B cell (primary cell): ENCODE measurements at regions not wholly inside any gene's neighbourhood (a gene's known extent, or its start where the extent isn't known, plus 50 kb on each side); places are given as distances from the start of the nearest gene placed in this dataset.

Experiments
- ATAC-seq: fragments of 200-7000 bp; cut with Tn5 transposase; one replicate; pipeline ENCODE4 v1.10.0; 2021; ENCODE audit warnings: low read depth, mild to moderate bottlenecking, moderate number of reproducible peaks, moderate library complexity
- CTCF ChIA-PET: fragments of 350-600 bp; sonication (Branson Sonifier 250); formaldehyde crosslinking; loops from one replicate; lab custom pipeline; 2021; ENCODE audit warnings: antibody characterized with exemption, inconsistent platforms; lab: Charles Lee
- POLR2A ChIA-PET: fragments of 350-600 bp; sonication (Branson Sonifier 250); formaldehyde crosslinking; loops from one replicate; lab custom pipeline; 2021; ENCODE audit warnings: antibody characterized with exemption; lab: Charles Lee
- DNase-seq: peaks from one replicate; pipeline ENCODE4 v3.0.0; 2013
- H2AFZ ChIP-seq: 2 replicates; pipeline ENCODE4 v1.6.1; 2012; ENCODE audit warnings: mild to moderate bottlenecking, low read depth, low read length; ENCODE audit not compliant: insufficient read depth, poor library complexity, severe bottlenecking
- H3K27ac ChIP-seq, 2 donors: 1 replicate in 1 of 2; 2 replicates in 1 of 2; pipeline ENCODE4 v1.5.1; 2012 to 2013; ENCODE audit warnings: low read length in 2 of 2, mild to moderate bottlenecking in 2 of 2, moderate library complexity in 1 of 2
- H3K27me3 ChIP-seq, 4 experiments: fragments of 200-600 bp in 1 of 4; sonication (generic) in 1 of 4; replicated peaks in 1 of 4; 1 replicate in 2 of 4; 2 replicates in 2 of 4; pipeline versions ENCODE4 v1.6.1 to v1.7.0; 2013 to 2016; ENCODE audit warnings: low read length in 3 of 4, mild to moderate bottlenecking in 2 of 4, mixed read lengths in 1 of 4, moderate library complexity in 1 of 4; ENCODE audit not compliant: insufficient read depth in 4 of 4, control insufficient read depth in 3 of 4; ENCODE audit errors: control extremely low read depth in 1 of 4
- H3K36me3 ChIP-seq, 2 experiments: replicated peaks in 1 of 2; 1 replicate in 1 of 2; 2 replicates in 1 of 2; pipeline versions ENCODE4 v1.6.1 to v1.7.1; 2013; ENCODE audit warnings: low read length in 1 of 2; ENCODE audit not compliant: insufficient read depth in 2 of 2, control insufficient read depth in 1 of 2; ENCODE audit errors: control extremely low read depth in 1 of 2, extremely low read depth in 1 of 2
- H3K4me1 ChIP-seq, 2 donors: fragments of 200-600 bp in 1 of 2; sonication (generic) in 1 of 2; 1 replicate in 1 of 2; 2 replicates in 1 of 2; pipeline versions ENCODE4 v1.5.1 to v1.6.1; 2013 to 2017; ENCODE audit warnings: low read length in 2 of 2; ENCODE audit not compliant: control insufficient read depth in 2 of 2, insufficient read depth in 2 of 2
- H3K4me2 ChIP-seq: replicated peaks from 2 replicates; pipeline ENCODE3; 2012; ENCODE audit warnings: mild to moderate bottlenecking, low read depth, low read length; ENCODE audit not compliant: poor library complexity, severe bottlenecking
- H3K4me3 ChIP-seq, 5 experiments: fragments of 200-600 bp in 1 of 5; sonication (generic) in 1 of 5; 1 replicate in 3 of 5; 2 replicates in 2 of 5; pipeline versions ENCODE4 v1.5.1 to v1.7.0; 2011 to 2016; ENCODE audit warnings: low read length in 4 of 5, mild to moderate bottlenecking in 4 of 5, low read depth in 2 of 5, control low read depth in 1 of 5, moderate library complexity in 1 of 5; ENCODE audit not compliant: insufficient read depth in 1 of 5; ENCODE audit errors: control extremely low read depth in 1 of 5, extremely low read depth in 1 of 5
- H3K79me2 ChIP-seq: fragments of 200-600 bp; sonication (generic); one replicate; pipeline ENCODE4 v1.6.0; 2016; ENCODE audit warnings: low read length; ENCODE audit not compliant: control insufficient read depth, insufficient read depth
- H3K9ac ChIP-seq: fragments of 200-600 bp; sonication (generic); 2 replicates; pipeline ENCODE4 v1.6.1; 2017; ENCODE audit warnings: mild to moderate bottlenecking, low read length, moderate library complexity
- H3K9me3 ChIP-seq, 3 donors: one replicate each; pipeline versions ENCODE4 v1.6.1 to v1.7.1; 2013; ENCODE audit warnings: low read length in 2 of 3; ENCODE audit not compliant: control insufficient read depth in 2 of 3, insufficient read depth in 1 of 3; ENCODE audit errors: control extremely low read depth in 1 of 3
- H4K20me1 ChIP-seq: 2 replicates; pipeline ENCODE4 v1.6.0; 2012; ENCODE audit warnings: mild to moderate bottlenecking, low read length; ENCODE audit not compliant: insufficient read depth, control insufficient read depth, poor library complexity, severe bottlenecking
- H3K27ac Mint-ChIP-seq: one replicate; pipeline ENCODE4 v1.8.0; 2021; ENCODE audit warnings: mixed read lengths
- H3K27me3 Mint-ChIP-seq: one replicate; pipeline ENCODE4 v1.8.0; 2021; ENCODE audit warnings: mixed read lengths
- H3K4me1 Mint-ChIP-seq: one replicate; pipeline ENCODE4 v1.8.0; 2021; ENCODE audit warnings: mixed read lengths
- H3K4me3 Mint-ChIP-seq: one replicate; pipeline ENCODE4 v1.8.0; 2021; ENCODE audit warnings: mixed read lengths
- H3K9me3 Mint-ChIP-seq: one replicate; pipeline ENCODE4 v1.8.0; 2022; ENCODE audit warnings: mixed read lengths; ENCODE audit not compliant: insufficient read depth
- CTCF ChIP-seq: fragments of 200-600 bp; IDR thresholded peaks from one replicate; pipeline ENCODE4 v1.8.0; 2022; ENCODE audit warnings: antibody characterized with exemption, mild to moderate bottlenecking
- EZH2 ChIP-seq: IDR thresholded peaks from 2 replicates; pipeline ENCODE4 v1.6.1; 2012; ENCODE audit warnings: borderline replicate concordance, low read depth, mild to moderate bottlenecking, moderate library complexity, low read length; ENCODE audit not compliant: insufficient read depth, poor library complexity, severe bottlenecking
- WGBS: methylation state at CpG from one replicate; pipeline ENCODE4 v1.1.5; 2013; ENCODE audit warnings: missing lambda C conversion rate; ENCODE audit not compliant: insufficient coverage; 5-methylcytosine and 5-hydroxymethylcytosine counted together
- intact Hi-C: fragments of 100-400 bp; cut with micrococcal nuclease; formaldehyde crosslinking; loops from one replicate; pipeline ENCODE4 v1.10.0; 2022

GRCh38 chr4:145276050-145276449 is 95.7 kb upstream of the OTUD4 start:
- H3K36me3 ChIP-seq = no peaks in the 10 kb centered on the region
- Mint-ChIP-seq H3K27me3 (peaks cover 4% of the 10 kb centered on the region), H3K27ac (no peak overlapping the region), H3K4me3 (no peak overlapping the region), H3K4me1 (no peaks in the 10 kb centered on the region), H3K9me3 (no peaks in the 10 kb centered on the region)
- H3K4me3 ChIP-seq = no peak overlapping the region
- H3K27me3 ChIP-seq = no peaks in the 10 kb centered on the region
- ChIA-PET CTCF (no interaction called here), POLR2A (no interaction called here)
- DNase-seq (no peak), ATAC-seq (no peak)
- H3K4me2 ChIP-seq = no peak overlapping the region
- WGBS = 100% methylated on average over 1 of the region's 4 CpGs
- no peak overlapping the region for H2AFZ ChIP-seq
- TF ChIP-seq CTCF (no peak), EZH2 (no peak)
- no peak overlapping the region for H3K9ac ChIP-seq
- intact Hi-C loops = no loop called here
- H3K9me3 ChIP-seq = no peaks in the 10 kb centered on the region
- H3K4me1 ChIP-seq = no peaks in the 10 kb centered on the region
- no peaks in the 10 kb centered on the region for H3K79me2 ChIP-seq
- H3K27ac ChIP-seq = no peak overlapping the region
- H4K20me1 ChIP-seq = no peaks in the 10 kb centered on the region

- Mint-ChIP-seq H3K27ac (no peak overlapping the region), H3K4me1 (no peaks in the 10 kb centered on the region), H3K4me3 (no peak overlapping the region), H3K27me3 (no peaks in the 10 kb centered on the region), H3K9me3 (no peaks in the 10 kb centered on the region)
- intact Hi-C loops = no loop called here
- POLR2A ChIA-PET = no interaction called here
- TF ChIP-seq EZH2 (no peak), CTCF (no peak)
- no peaks in the 10 kb centered on the region for H3K36me3 ChIP-seq
- H2AFZ ChIP-seq = no peak overlapping the region
- no peak overlapping the region for H3K27ac ChIP-seq
- H3K79me2 ChIP-seq = no peaks in the 10 kb centered on the region
- no peaks in the 10 kb centered on the region for H4K20me1 ChIP-seq
- H3K4me2 ChIP-seq = no peak overlapping the region
- H3K4me3 ChIP-seq = no peak overlapping the region
- no peaks in the 10 kb centered on the region for H3K9me3 ChIP-seq
- no peak overlapping the region for H3K9ac ChIP-seq
- no peak for ATAC-seq
- DNase-seq = no peak
- H3K4me1 ChIP-seq = no peaks in the 10 kb centered on the region
- WGBS = 100% methylated on average over 1 of the region's 2 CpGs
- CTCF ChIA-PET = no interaction called here
- H3K27me3 ChIP-seq = no peaks in the 10 kb centered on the region
Measured at GRCh38 chr4:145271194-145271593, 90.8 kb upstream of the OTUD4 start.
